Stomach smooth muscle (tissue), 2 donors: ENCODE measurements at regions not wholly inside any gene's neighbourhood (a gene's known extent, or its start where the extent isn't known, plus 50 kb on each side); places are given as distances from the start of the nearest gene placed in this dataset.
"Not testable (repeated sequence)": the region's sequence is repeated elsewhere in the genome, so short reads cannot be mapped to it uniquely, and the experiment has no call there.

ENCODE experiments used
- H3K27ac ChIP-seq: one replicate; pipeline ENCODE4 v1.7.0; 2013; ENCODE audit warnings: mild to moderate bottlenecking, low read length, inconsistent platforms
- H3K27me3 ChIP-seq, 2 donors: one replicate each; pipeline ENCODE4 v1.7.0; 2013; ENCODE audit warnings: low read length in 2 of 2; ENCODE audit not compliant: insufficient read depth in 2 of 2, control insufficient read depth in 1 of 2
- H3K36me3 ChIP-seq, 2 donors: one replicate each; pipeline ENCODE4 v1.7.0; 2013; ENCODE audit warnings: low read length in 2 of 2; ENCODE audit not compliant: control insufficient read depth in 2 of 2, insufficient read depth in 2 of 2
- H3K4me1 ChIP-seq: one replicate; pipeline ENCODE4 v1.7.0; 2013; ENCODE audit warnings: low read length; ENCODE audit not compliant: control insufficient read depth, insufficient read depth
- H3K4me3 ChIP-seq, 2 donors: one replicate each; pipeline ENCODE4 v1.7.0; 2013; ENCODE audit warnings: low read length in 2 of 2
- H3K9ac ChIP-seq, 2 donors: one replicate each; pipeline ENCODE4 v1.7.0; 2013; ENCODE audit warnings: low read length in 2 of 2, mild to moderate bottlenecking in 1 of 2
- H3K9me3 ChIP-seq, 2 donors: one replicate each; pipeline ENCODE4 v1.7.0; 2013; ENCODE audit warnings: low read length in 2 of 2; ENCODE audit not compliant: control insufficient read depth in 2 of 2
- donor health status: healthy.
- donor health status: Pancreatic carcinoma.

DNA sequence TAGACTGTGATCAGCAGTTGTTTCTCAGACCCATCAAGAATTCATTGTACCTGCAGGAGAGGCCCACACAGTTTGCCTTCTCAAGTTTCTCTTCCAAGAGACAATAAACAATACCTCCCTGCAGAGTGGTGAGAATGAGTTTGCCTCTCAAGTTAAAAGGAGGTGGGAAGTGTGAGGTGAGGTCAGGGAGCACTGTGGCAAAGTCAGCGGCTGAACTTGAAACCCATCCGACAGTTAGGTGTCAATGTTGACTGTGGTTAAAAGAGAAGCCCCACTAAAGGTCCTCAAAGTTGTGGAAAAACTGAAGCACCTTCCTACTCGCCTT lies 72.9 kb upstream of the TSC22D1 start:
- Histone ChIP-seq H3K4me3 (no peak overlapping the region), H3K27ac (no peak overlapping the region), H3K36me3 (no peaks in the 10 kb centered on the region), H3K9me3 (no peaks in the 10 kb centered on the region), H3K27me3 (peaks cover 0 to 2% of the 10 kb centered on the region in 2 donors), H3K4me1 (peaks cover 4% of the 10 kb centered on the region), H3K9ac (no peak overlapping the region)

- H3K36me3 ChIP-seq: no peaks in the 10 kb centered on the region
Measured at GRCh38 chr13:44648392-44649103, 72.4 kb upstream of the TSC22D1 start.

DNA sequence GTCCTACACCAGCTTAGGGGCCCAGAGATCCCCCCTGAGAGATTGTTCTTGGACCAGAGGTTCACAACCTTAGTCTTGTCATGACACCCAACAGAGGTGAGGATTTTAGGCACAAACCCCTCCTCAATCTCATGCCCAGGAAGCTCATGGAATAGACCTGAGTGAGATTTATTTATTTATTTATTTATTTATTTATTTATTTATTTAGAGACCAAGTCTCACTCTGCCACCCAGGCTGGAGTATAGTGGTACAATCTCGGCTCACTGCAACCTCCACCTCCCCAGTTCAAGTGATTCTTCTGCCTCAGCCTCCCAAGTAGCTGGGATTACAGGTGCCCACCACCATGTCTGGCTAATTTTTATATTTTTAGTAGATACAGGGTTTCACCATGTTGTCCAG lies 71.4 kb upstream of the TSC22D1 start:
- H3K9me3 ChIP-seq, H3K9ac ChIP-seq, H3K4me1 ChIP-seq, H3K27ac ChIP-seq, H3K4me3 ChIP-seq, H3K36me3 ChIP-seq, H3K27me3 ChIP-seq: not testable (repeated sequence)

More at GRCh38 chr13:44648392-44649103, 72.4 kb upstream of the TSC22D1 start:
- no peak overlapping the region for H3K4me3 ChIP-seq
- no peaks in the 10 kb centered on the region for H3K9me3 ChIP-seq
- H3K27me3 ChIP-seq: peaks cover 0 to 2% of the 10 kb centered on the region in 2 donors
- no peak overlapping the region for H3K27ac ChIP-seq
- H3K9ac ChIP-seq: no peak overlapping the region
- H3K4me1 ChIP-seq: peaks cover 4% of the 10 kb centered on the region

- no peaks in the 10 kb centered on the region for H3K4me1 ChIP-seq
- H3K4me3 ChIP-seq: no peak overlapping the region
- no peaks in the 10 kb centered on the region for H3K9me3 ChIP-seq
- H3K27me3 ChIP-seq: peaks cover 0 to 2% of the 10 kb centered on the region in 2 donors
- H3K36me3 ChIP-seq: no peaks in the 10 kb centered on the region
- H3K27ac ChIP-seq: no peak overlapping the region
- no peak overlapping the region for H3K9ac ChIP-seq
Measured at GRCh38 chr13:44646044-44646443, 69.9 kb upstream of the TSC22D1 start.

- Histone ChIP-seq H3K4me1 (no peaks in the 10 kb centered on the region), H3K27ac (no peak overlapping the region), H3K36me3 (no peaks in the 10 kb centered on the region), H3K4me3 (no peak overlapping the region), H3K9me3 (no peaks in the 10 kb centered on the region), H3K9ac (no peak overlapping the region), H3K27me3 (peaks cover 0 to 2% of the 10 kb centered on the region in 2 donors)
Measured at GRCh38 chr13:44643256-44643655, 67.1 kb upstream of the TSC22D1 start.

GRCh38 chr13:44637581-44637980 lies 61.5 kb upstream of the TSC22D1 start:
- no peaks in the 10 kb centered on the region for H3K36me3 ChIP-seq
- no peaks in the 10 kb centered on the region for H3K9me3 ChIP-seq
- H3K27me3 ChIP-seq: no peaks in the 10 kb centered on the region
- H3K9ac ChIP-seq: no peak overlapping the region
- no peak overlapping the region for H3K4me3 ChIP-seq
- no peaks in the 10 kb centered on the region for H3K4me1 ChIP-seq
- H3K27ac ChIP-seq: no peak overlapping the region

DNA sequence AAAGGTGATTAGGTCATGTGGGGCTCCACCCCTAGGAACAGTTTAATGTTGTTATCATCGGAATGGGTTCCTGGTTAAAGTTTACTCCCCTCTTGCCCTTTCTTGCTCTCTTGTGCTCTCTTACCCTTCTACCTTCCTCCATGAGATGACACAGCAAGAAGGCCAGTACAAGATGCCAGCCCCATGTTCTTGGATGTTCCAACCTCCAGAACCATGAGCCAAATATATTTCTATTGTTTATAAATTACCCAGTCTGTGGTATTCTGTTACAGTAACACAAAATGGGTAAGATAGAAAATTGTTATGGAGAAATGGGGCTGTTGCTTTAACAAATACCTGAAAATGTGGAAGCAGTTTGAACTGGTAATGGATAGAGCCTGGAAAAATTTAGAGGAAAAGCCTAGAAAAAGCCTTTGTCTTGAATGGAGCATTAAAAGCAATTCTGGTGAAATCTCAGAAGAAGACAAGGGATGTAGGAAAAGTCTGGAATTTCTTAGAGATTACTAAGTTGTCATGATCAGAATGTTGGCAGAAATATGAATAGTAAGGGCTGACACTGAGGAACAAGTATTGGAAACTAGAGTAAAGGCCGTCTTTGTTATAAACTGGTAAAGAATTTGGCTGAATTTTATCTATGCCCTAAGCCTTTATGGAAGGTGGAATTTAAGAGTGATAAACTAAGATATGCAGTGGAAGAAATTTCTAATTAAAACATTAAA lies 53.5 kb upstream of the TSC22D1 start:
- Histone ChIP-seq H3K27me3 (no peaks in the 10 kb centered on the region), H3K4me3 (no peak overlapping the region), H3K9me3 (no peaks in the 10 kb centered on the region), H3K27ac (peak overlapping the region; percentile 0), H3K36me3 (no peaks in the 10 kb centered on the region), H3K4me1 (peaks cover 7% of the 10 kb centered on the region), H3K9ac (no peak overlapping the region)

GRCh38 chr13:44628826-44629225 lies 52.7 kb upstream of the TSC22D1 start:
- H3K36me3 ChIP-seq, H3K9ac ChIP-seq, H3K27ac ChIP-seq, H3K27me3 ChIP-seq, H3K4me1 ChIP-seq, H3K9me3 ChIP-seq, H3K4me3 ChIP-seq: not testable (repeated sequence)

GRCh38 chr13:44627441-44627840 lies 51.3 kb upstream of the TSC22D1 start:
- no peaks in the 10 kb centered on the region for H3K27me3 ChIP-seq
- no peak overlapping the region for H3K27ac ChIP-seq
- no peak overlapping the region for H3K4me3 ChIP-seq
- H3K9me3 ChIP-seq: no peaks in the 10 kb centered on the region
- peaks cover 7% of the 10 kb centered on the region for H3K4me1 ChIP-seq
- H3K9ac ChIP-seq: no peak overlapping the region
- H3K36me3 ChIP-seq: no peaks in the 10 kb centered on the region

DNA sequence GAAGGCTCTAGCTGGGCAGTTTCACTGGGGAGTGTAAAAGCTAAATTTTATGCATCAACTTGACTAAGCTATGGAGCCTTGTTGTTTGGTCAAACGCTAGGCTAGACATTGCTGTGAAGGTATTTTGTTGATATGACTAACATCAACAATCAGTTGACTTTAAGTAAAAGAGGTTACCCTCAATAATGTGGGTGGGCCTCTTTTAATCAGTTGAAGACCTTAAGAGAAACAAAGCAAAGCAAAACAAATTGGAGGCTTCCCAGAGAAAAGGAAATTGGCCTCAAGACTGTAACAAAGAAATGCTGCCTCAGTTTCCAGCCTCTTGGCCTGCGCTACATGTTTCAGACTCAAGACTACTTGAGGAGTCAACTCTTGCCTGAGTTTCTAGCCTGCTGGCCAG lies 50.0 kb upstream of the TSC22D1 start:
- Histone ChIP-seq H3K36me3 (no peaks in the 10 kb centered on the region), H3K9ac (no peak overlapping the region), H3K4me3 (no peak overlapping the region), H3K9me3 (no peaks in the 10 kb centered on the region), H3K4me1 (peaks cover 7% of the 10 kb centered on the region), H3K27ac (no peak overlapping the region), H3K27me3 (peaks cover 0 to 3% of the 10 kb centered on the region in 2 donors)
